Embryonic facial prominence (tissue), 1 donor: ENCODE measurements at regions not wholly inside any gene's neighbourhood (a gene's known extent, or its start where the extent isn't known, plus 50 kb on each side); places are given as distances from the start of the nearest gene placed in this dataset.
A peak's percentile ranks its signal among the peaks of the same experiment; 100 is the strongest.
"Not testable (repeated sequence)": the region's sequence is repeated elsewhere in the genome, so short reads cannot be mapped to it uniquely, and the experiment has no call there.

Experiments used
- DNase-seq: peaks from one replicate; pipeline ENCODE4 v3.0.0-alpha.2; 2016; ENCODE audit errors: extremely low spot score

- not testable (repeated sequence) for DNase-seq
Observed at GRCh38 chr17:13150738-13151137, 132.9 kb upstream of the ELAC2 start.

- no peak for DNase-seq
Observed at GRCh38 chr17:13143001-13143400, 125.2 kb upstream of the ELAC2 start.

- DNase-seq = no peak
Observed at GRCh38 chr17:13140750-13141149, 122.9 kb upstream of the ELAC2 start.

- DNase-seq = no peak
Observed at GRCh38 chr17:13135506-13135905, 117.7 kb upstream of the ELAC2 start.

- no peak for DNase-seq
Observed at GRCh38 chr17:13134076-13134475, 116.2 kb upstream of the ELAC2 start.

GRCh38 chr17:13131225-13131624, 113.4 kb upstream of the ELAC2 start:
- DNase-seq = no peak

GRCh38 chr17:13129356-13129755, 111.5 kb upstream of the ELAC2 start:
- DNase-seq = no peak

- no peak for DNase-seq
Observed at GRCh38 chr17:13128676-13129075, 110.8 kb upstream of the ELAC2 start.

- no peak for DNase-seq
Observed at GRCh38 chr17:13127921-13128602, 110.2 kb upstream of the ELAC2 start.

- no peak for DNase-seq
Observed at GRCh38 chr17:13120864-13121263, 103.0 kb upstream of the ELAC2 start.

GRCh38 chr17:13118311-13118710, 100.5 kb upstream of the ELAC2 start:
- no peak for DNase-seq

GRCh38 chr17:13117616-13118015, 99.8 kb upstream of the ELAC2 start:
- no peak for DNase-seq

- peak; percentile 50 for DNase-seq
Observed at GRCh38 chr17:13114601-13115031, 96.8 kb upstream of the ELAC2 start.

- DNase-seq = no peak
Observed at GRCh38 chr17:13113821-13114525, 96.1 kb upstream of the ELAC2 start.

GRCh38 chr17:13107676-13108235, 89.9 kb upstream of the ELAC2 start:
- DNase-seq = no peak

GRCh38 chr17:13106171-13106570, 88.3 kb upstream of the ELAC2 start:
- no peak for DNase-seq

- no peak for DNase-seq
Observed at GRCh38 chr17:13104576-13104975, 86.7 kb upstream of the ELAC2 start.

GRCh38 chr17:13102477-13102876, 84.7 kb upstream of the ELAC2 start:
- no peak for DNase-seq

GRCh38 chr17:13099926-13100325, 82.1 kb upstream of the ELAC2 start:
- no peak for DNase-seq

GRCh38 chr17:13099089-13099735, 81.4 kb upstream of the ELAC2 start:
- no peak for DNase-seq

GRCh38 chr17:13096291-13096690, 78.5 kb upstream of the ELAC2 start:
- no peak for DNase-seq

- DNase-seq = not testable (repeated sequence)
Observed at GRCh38 chr17:13092010-13092409, 74.2 kb upstream of the ELAC2 start.

- no peak for DNase-seq
Observed at GRCh38 chr17:13088666-13089065, 70.8 kb upstream of the ELAC2 start.
